ENCODE measurements at regions not wholly inside any gene's neighbourhood (a gene's known extent, or its start where the extent isn't known, plus 50 kb on each side); places are given as distances from the start of the nearest gene placed in this dataset.

DNA sequence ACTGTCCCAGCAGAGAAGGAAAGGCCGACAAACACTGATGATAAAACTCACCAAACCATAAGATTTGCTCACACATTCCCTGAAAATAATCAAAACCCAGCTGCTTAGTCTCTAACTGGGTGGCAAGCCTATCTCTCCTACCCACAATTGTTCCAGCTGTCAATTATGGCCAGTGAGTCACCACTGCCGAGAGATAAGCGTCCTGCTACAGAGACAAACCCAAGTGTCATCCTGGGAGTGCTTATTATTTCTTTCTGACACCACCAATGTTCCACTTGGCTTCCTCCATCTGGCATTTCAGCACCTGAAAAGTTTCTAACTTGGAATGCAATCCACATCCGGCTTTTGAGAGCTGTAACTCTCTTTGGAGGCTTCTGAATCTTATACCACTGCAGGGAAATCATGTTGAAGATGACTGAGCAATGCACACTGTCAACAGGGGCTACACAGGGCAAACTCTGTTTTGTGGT, 51.5 kb upstream of the VAV3 start:
- TF ChIP-seq, protein P1, sequence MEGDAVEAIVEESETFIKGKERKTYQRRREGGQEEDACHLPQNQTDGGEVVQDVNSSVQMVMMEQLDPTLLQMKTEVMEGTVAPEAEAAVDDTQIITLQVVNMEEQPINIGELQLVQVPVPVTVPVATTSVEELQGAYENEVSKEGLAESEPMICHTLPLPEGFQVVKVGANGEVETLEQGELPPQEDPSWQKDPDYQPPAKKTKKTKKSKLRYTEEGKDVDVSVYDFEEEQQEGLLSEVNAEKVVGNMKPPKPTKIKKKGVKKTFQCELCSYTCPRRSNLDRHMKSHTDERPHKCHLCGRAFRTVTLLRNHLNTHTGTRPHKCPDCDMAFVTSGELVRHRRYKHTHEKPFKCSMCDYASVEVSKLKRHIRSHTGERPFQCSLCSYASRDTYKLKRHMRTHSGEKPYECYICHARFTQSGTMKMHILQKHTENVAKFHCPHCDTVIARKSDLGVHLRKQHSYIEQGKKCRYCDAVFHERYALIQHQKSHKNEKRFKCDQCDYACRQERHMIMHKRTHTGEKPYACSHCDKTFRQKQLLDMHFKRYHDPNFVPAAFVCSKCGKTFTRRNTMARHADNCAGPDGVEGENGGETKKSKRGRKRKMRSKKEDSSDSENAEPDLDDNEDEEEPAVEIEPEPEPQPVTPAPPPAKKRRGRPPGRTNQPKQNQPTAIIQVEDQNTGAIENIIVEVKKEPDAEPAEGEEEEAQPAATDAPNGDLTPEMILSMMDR (IDR thresholded peaks at IDR 0.05; ENCODE audit: borderline replicate concordance), result no peak
- intact Hi-C loops (cut with micrococcal nuclease), result no loop called here

More for the DNA sequence above, 51.5 kb upstream of the VAV3 start:
- Histone ChIP-seq H3K27me3 (ENCODE audit: low read depth) (no peaks in the 10 kb centered on the region), H3K27ac (replicated peaks) (no peak overlapping the region), H3K4me1 (no peaks in the 10 kb centered on the region), H3K36me3 (no peaks in the 10 kb centered on the region), H3K4me3 (no peak overlapping the region), H3K9me3 (replicated peaks) (no peaks in the 10 kb centered on the region)
- no peak for DNase-seq
